ENCODE measurements at regions not wholly inside any gene's neighbourhood (a gene's known extent, or its start where the extent isn't known, plus 50 kb on each side); places are given as distances from the start of the nearest gene placed in this dataset.
"Not testable (repeated sequence)": the region's sequence is repeated elsewhere in the genome, so short reads cannot be mapped to it uniquely, and the experiment has no call there.

- H2AK5ac ChIP-seq (ENCODE audit: low read length): no peak overlapping the region
- no peak overlapping the region for H2BK120ac ChIP-seq (ENCODE audit: low read depth, low read length)
- WGBS (ENCODE audit: extremely low coverage, insufficient coverage, low lambda C conversion rate): no CpG with 5 or more reads among the region's 5 CpGs
- no peak for DNase-seq
- no peaks in the 10 kb centered on the region for H3K79me1 ChIP-seq (ENCODE audit: low read length)
- no peaks in the 10 kb centered on the region for H3K27me3 ChIP-seq (ENCODE audit: insufficient read depth, low read length, poor library complexity)
- no peak overlapping the region for H2BK15ac ChIP-seq (replicated peaks; ENCODE audit: low read depth)
- H3K4me3 ChIP-seq (ENCODE audit: low read length): no peak overlapping the region
- H3K56ac ChIP-seq (ENCODE audit: low read length): no peak overlapping the region
- H3K23ac ChIP-seq (ENCODE audit: low read length): no peak overlapping the region
- H3K4me1 ChIP-seq (ENCODE audit: control insufficient read depth, low read depth, low read length): no peaks in the 10 kb centered on the region
- H4K8ac ChIP-seq (ENCODE audit: low read depth, low read length): no peak overlapping the region
- H3K4me2 ChIP-seq (ENCODE audit: low read length): no peak overlapping the region
- H4K5ac ChIP-seq (ENCODE audit: low read length): no peak overlapping the region
- no peak overlapping the region for H3K27ac ChIP-seq (ENCODE audit: low read depth, low read length)
- no peak overlapping the region for H3K4ac ChIP-seq (ENCODE audit: low read depth, low read length)
- no peak overlapping the region for H3K9ac ChIP-seq (ENCODE audit: low read length)
- no peaks in the 10 kb centered on the region for H3K79me2 ChIP-seq (ENCODE audit: control insufficient read depth, insufficient read depth, low read length)
- H2BK5ac ChIP-seq (ENCODE audit: low read length): no peak overlapping the region
- H3K36me3 ChIP-seq (ENCODE audit: control insufficient read depth, insufficient read depth, low read length): no peaks in the 10 kb centered on the region
- H3K18ac ChIP-seq (ENCODE audit: low read length): no peak overlapping the region
Observed at GRCh38 chr19:30287973-30288372, 84.2 kb upstream of the ZNF536 start.

- no CpG with 5 or more reads among the region's 3 CpGs for WGBS (ENCODE audit: extremely low coverage, insufficient coverage, low lambda C conversion rate)
- H3K79me2 ChIP-seq (ENCODE audit: control insufficient read depth, insufficient read depth, low read length): no peaks in the 10 kb centered on the region
- no peak for DNase-seq
Observed at GRCh38 chr19:30288911-30289310, 83.3 kb upstream of the ZNF536 start.

GRCh38 chr19:30289336-30289735 is 82.8 kb upstream of the ZNF536 start:
- no peak overlapping the region for H2AK5ac ChIP-seq (ENCODE audit: low read length)
- H3K18ac ChIP-seq (ENCODE audit: low read length): no peak overlapping the region
- H3K79me2 ChIP-seq (ENCODE audit: control insufficient read depth, insufficient read depth, low read length): no peaks in the 10 kb centered on the region
- H2BK120ac ChIP-seq (ENCODE audit: low read depth, low read length): no peak overlapping the region
- H3K4me2 ChIP-seq (ENCODE audit: low read length): no peak overlapping the region
- H3K23ac ChIP-seq (ENCODE audit: low read length): no peak overlapping the region
- no peak overlapping the region for H4K5ac ChIP-seq (ENCODE audit: low read length)
- H3K4me1 ChIP-seq (ENCODE audit: control insufficient read depth, low read depth, low read length): no peaks in the 10 kb centered on the region
- no peak overlapping the region for H3K27ac ChIP-seq (ENCODE audit: low read depth, low read length)
- H3K79me1 ChIP-seq (ENCODE audit: low read length): no peaks in the 10 kb centered on the region
- no peak overlapping the region for H2BK5ac ChIP-seq (ENCODE audit: low read length)
- H3K56ac ChIP-seq (ENCODE audit: low read length): no peak overlapping the region
- WGBS (ENCODE audit: extremely low coverage, insufficient coverage, low lambda C conversion rate): no CpG with 5 or more reads among the region's 9 CpGs
- H3K4me3 ChIP-seq (ENCODE audit: low read length): no peak overlapping the region
- H3K9ac ChIP-seq (ENCODE audit: low read length): no peak overlapping the region
- no peaks in the 10 kb centered on the region for H3K36me3 ChIP-seq (ENCODE audit: control insufficient read depth, insufficient read depth, low read length)
- no peaks in the 10 kb centered on the region for H3K27me3 ChIP-seq (ENCODE audit: insufficient read depth, low read length, poor library complexity)
- no peak overlapping the region for H2BK15ac ChIP-seq (replicated peaks; ENCODE audit: low read depth)
- H3K4ac ChIP-seq (ENCODE audit: low read depth, low read length): no peak overlapping the region
- no peak overlapping the region for H4K8ac ChIP-seq (ENCODE audit: low read depth, low read length)
- DNase-seq: no peak

More at GRCh38 chr19:30288911-30289310, 83.3 kb upstream of the ZNF536 start:
- H2BK120ac ChIP-seq (ENCODE audit: low read depth, low read length): no peak overlapping the region
- no peak overlapping the region for H3K18ac ChIP-seq (ENCODE audit: low read length)
- no peak overlapping the region for H3K4ac ChIP-seq (ENCODE audit: low read depth, low read length)
- H3K56ac ChIP-seq (ENCODE audit: low read length): no peak overlapping the region
- H3K27ac ChIP-seq (ENCODE audit: low read depth, low read length): no peak overlapping the region
- H3K4me3 ChIP-seq (ENCODE audit: low read length): no peak overlapping the region
- H2AK5ac ChIP-seq (ENCODE audit: low read length): no peak overlapping the region
- H3K36me3 ChIP-seq (ENCODE audit: control insufficient read depth, insufficient read depth, low read length): no peaks in the 10 kb centered on the region
- no peak overlapping the region for H2BK5ac ChIP-seq (ENCODE audit: low read length)
- H4K5ac ChIP-seq (ENCODE audit: low read length): no peak overlapping the region
- H4K8ac ChIP-seq (ENCODE audit: low read depth, low read length): no peak overlapping the region
- H3K4me1 ChIP-seq (ENCODE audit: control insufficient read depth, low read depth, low read length): no peaks in the 10 kb centered on the region
- no peaks in the 10 kb centered on the region for H3K27me3 ChIP-seq (ENCODE audit: insufficient read depth, low read length, poor library complexity)
- no peaks in the 10 kb centered on the region for H3K79me1 ChIP-seq (ENCODE audit: low read length)
- no peak overlapping the region for H2BK15ac ChIP-seq (replicated peaks; ENCODE audit: low read depth)
- no peak overlapping the region for H3K9ac ChIP-seq (ENCODE audit: low read length)
- no peak overlapping the region for H3K23ac ChIP-seq (ENCODE audit: low read length)
- no peak overlapping the region for H3K4me2 ChIP-seq (ENCODE audit: low read length)

GRCh38 chr19:30290805-30291204 is 81.4 kb upstream of the ZNF536 start:
- not testable (repeated sequence) for H3K79me2 ChIP-seq (ENCODE audit: control insufficient read depth, insufficient read depth, low read length); H3K79me1 ChIP-seq (ENCODE audit: low read length); H3K4me3 ChIP-seq (ENCODE audit: low read length); H4K8ac ChIP-seq (ENCODE audit: low read depth, low read length); H2AK5ac ChIP-seq (ENCODE audit: low read length); H3K4ac ChIP-seq (ENCODE audit: low read depth, low read length); H3K27ac ChIP-seq (ENCODE audit: low read depth, low read length); H3K36me3 ChIP-seq (ENCODE audit: control insufficient read depth, insufficient read depth, low read length); H3K4me1 ChIP-seq (ENCODE audit: control insufficient read depth, low read depth, low read length); H3K9ac ChIP-seq (ENCODE audit: low read length); H3K18ac ChIP-seq (ENCODE audit: low read length); H3K27me3 ChIP-seq (ENCODE audit: insufficient read depth, low read length, poor library complexity); H3K4me2 ChIP-seq (ENCODE audit: low read length); H3K56ac ChIP-seq (ENCODE audit: low read length); H2BK120ac ChIP-seq (ENCODE audit: low read depth, low read length); DNase-seq; H4K5ac ChIP-seq (ENCODE audit: low read length); H2BK15ac ChIP-seq (replicated peaks; ENCODE audit: low read depth); H2BK5ac ChIP-seq (ENCODE audit: low read length); H3K23ac ChIP-seq (ENCODE audit: low read length)

GRCh38 chr19:30293051-30293785 is 79.0 kb upstream of the ZNF536 start:
- Histone ChIP-seq H3K27ac (ENCODE audit: low read depth, low read length) (no peak overlapping the region), H3K18ac (ENCODE audit: low read length) (no peak overlapping the region), H4K5ac (ENCODE audit: low read length) (no peak overlapping the region), H3K79me1 (ENCODE audit: low read length) (no peaks in the 10 kb centered on the region), H3K23ac (ENCODE audit: low read length) (no peak overlapping the region), H3K36me3 (ENCODE audit: control insufficient read depth, insufficient read depth, low read length) (no peaks in the 10 kb centered on the region), H3K9ac (ENCODE audit: low read length) (no peak overlapping the region), H3K27me3 (ENCODE audit: insufficient read depth, low read length, poor library complexity) (no peaks in the 10 kb centered on the region), H3K4me1 (ENCODE audit: control insufficient read depth, low read depth, low read length) (no peaks in the 10 kb centered on the region), H2BK5ac (ENCODE audit: low read length) (no peak overlapping the region), H3K4ac (ENCODE audit: low read depth, low read length) (no peak overlapping the region), H4K8ac (ENCODE audit: low read depth, low read length) (no peak overlapping the region), H3K79me2 (ENCODE audit: control insufficient read depth, insufficient read depth, low read length) (no peaks in the 10 kb centered on the region), H2BK15ac (replicated peaks; ENCODE audit: low read depth) (no peak overlapping the region), H3K56ac (ENCODE audit: low read length) (no peak overlapping the region), H3K4me2 (ENCODE audit: low read length) (no peak overlapping the region), H2BK120ac (ENCODE audit: low read depth, low read length) (no peak overlapping the region), H2AK5ac (ENCODE audit: low read length) (no peak overlapping the region), H3K4me3 (ENCODE audit: low read length) (no peak overlapping the region)
- no CpG with 5 or more reads among the region's 15 CpGs for WGBS (ENCODE audit: extremely low coverage, insufficient coverage, low lambda C conversion rate)
- DNase-seq: no peak

- Histone ChIP-seq H4K5ac (ENCODE audit: low read length) (no peak overlapping the region), H2BK5ac (ENCODE audit: low read length) (no peak overlapping the region), H3K56ac (ENCODE audit: low read length) (no peak overlapping the region), H3K27me3 (ENCODE audit: insufficient read depth, low read length, poor library complexity) (no peaks in the 10 kb centered on the region), H3K4me2 (ENCODE audit: low read length) (no peak overlapping the region), H3K79me2 (ENCODE audit: control insufficient read depth, insufficient read depth, low read length) (no peaks in the 10 kb centered on the region), H3K18ac (ENCODE audit: low read length) (no peak overlapping the region), H2BK120ac (ENCODE audit: low read depth, low read length) (no peak overlapping the region), H3K23ac (ENCODE audit: low read length) (no peak overlapping the region), H3K4ac (ENCODE audit: low read depth, low read length) (no peak overlapping the region), H2BK15ac (replicated peaks; ENCODE audit: low read depth) (no peak overlapping the region), H3K79me1 (ENCODE audit: low read length) (no peaks in the 10 kb centered on the region), H3K4me1 (ENCODE audit: control insufficient read depth, low read depth, low read length) (no peaks in the 10 kb centered on the region), H2AK5ac (ENCODE audit: low read length) (no peak overlapping the region), H3K36me3 (ENCODE audit: control insufficient read depth, insufficient read depth, low read length) (no peaks in the 10 kb centered on the region), H3K9ac (ENCODE audit: low read length) (no peak overlapping the region), H3K27ac (ENCODE audit: low read depth, low read length) (no peak overlapping the region), H4K8ac (ENCODE audit: low read depth, low read length) (no peak overlapping the region), H3K4me3 (ENCODE audit: low read length) (no peak overlapping the region)
- WGBS (ENCODE audit: extremely low coverage, insufficient coverage, low lambda C conversion rate): no CpG with 5 or more reads among the region's 9 CpGs
- no peak for DNase-seq
Observed at GRCh38 chr19:30297969-30298368, 74.2 kb upstream of the ZNF536 start.

Measured in mesendoderm (in vitro differentiated cells).